Prostate gland (tissue), 2 donors: ENCODE measurements at regions not wholly inside any gene's neighbourhood (a gene's known extent, or its start where the extent isn't known, plus 50 kb on each side); places are given as distances from the start of the nearest gene placed in this dataset.

Experiments
- DNase-seq: peaks from one replicate; pipeline ENCODE4 v3.0.0-alpha.2; 2019; ENCODE audit warnings: low spot score
- H3K27ac ChIP-seq, 2 donors: fragments of 200-600 bp; sonication (generic); 2 replicates each; pipeline ENCODE4 v1.5.1; 2017 to 2019
- H3K27me3 ChIP-seq: fragments of 200-600 bp; sonication (generic); replicated peaks from 2 replicates; pipeline ENCODE4 v1.5.1; 2019; ENCODE audit not compliant: insufficient read depth
- H3K36me3 ChIP-seq, 2 donors: fragments of 200-600 bp; sonication (generic); 1 replicate in 1 of 2; 2 replicates in 1 of 2; pipeline versions ENCODE4 v1.5.1 to v1.8.1; 2017 to 2019
- H3K4me1 ChIP-seq: fragments of 200-600 bp; sonication (generic); replicated peaks from 2 replicates; pipeline ENCODE4 v1.5.1; 2019
- H3K4me3 ChIP-seq, 2 donors: fragments of 200-600 bp; sonication (generic); 2 replicates each; pipeline ENCODE4 v1.5.1; 2017 to 2019
- H3K9me3 ChIP-seq: fragments of 200-600 bp; sonication (generic); 2 replicates; pipeline ENCODE4 v1.5.1; 2017
- CTCF ChIP-seq, 4 experiments: fragments of 200-600 bp in 2 of 4; fragments of 450-650 bp in 2 of 4; sonication (generic) in 2 of 4; IDR thresholded peaks; 1 replicate in 3 of 4; 2 replicates in 1 of 4; pipeline ENCODE4 v1.5.1; 2016 to 2019; ENCODE audit warnings: antibody characterized with exemption in 4 of 4, mild to moderate bottlenecking in 2 of 4, moderate library complexity in 2 of 4
- POLR2A ChIP-seq: fragments of 450-650 bp; IDR thresholded peaks from one replicate; pipeline ENCODE4 v1.6.1; 2016; ENCODE audit warnings: antibody characterized with exemption, mild to moderate bottlenecking
- POLR2AphosphoS5 ChIP-seq: sonication (generic); formaldehyde crosslinking; IDR thresholded peaks from one replicate; pipeline ENCODE4 v1.6.1; 2017; ENCODE audit warnings: antibody characterized with exemption
- WGBS: methylation state at CpG from one replicate; pipeline ENCODE4 v1.1.5; 2018; 5-methylcytosine and 5-hydroxymethylcytosine counted together
- intact Hi-C: fragments of 100-400 bp; cut with DNase I; formaldehyde crosslinking; loops from one replicate; pipeline ENCODE4 v1.14.2; 2022

GRCh38 chr3:87486115-87486514, 209.7 kb upstream of the POU1F1 start:
- no peak for DNase-seq
- H3K4me3 ChIP-seq = no peak overlapping the region
- no peak for TF ChIP-seq POLR2A
- TF ChIP-seq POLR2AphosphoS5 = no peak
- TF ChIP-seq CTCF (IDR thresholded peaks at IDR 0.05) = no peak
- no peak overlapping the region for H3K27ac ChIP-seq
- no peaks in the 10 kb centered on the region for H3K9me3 ChIP-seq
- H3K4me1 ChIP-seq = no peaks in the 10 kb centered on the region
- intact Hi-C loops = no loop called here
- no peaks in the 10 kb centered on the region for H3K27me3 ChIP-seq
- 0% methylated on average over 2 of the region's 2 CpGs for WGBS
- no peaks in the 10 kb centered on the region for H3K36me3 ChIP-seq

- no peaks in the 10 kb centered on the region for H3K9me3 ChIP-seq
- H3K4me3 ChIP-seq = no peak overlapping the region
- no peak for DNase-seq
- no peak overlapping the region for H3K27ac ChIP-seq
- TF ChIP-seq POLR2AphosphoS5 (no peak), CTCF (IDR thresholded peaks at IDR 0.05) (no peak), POLR2A (no peak)
- H3K36me3 ChIP-seq = no peaks in the 10 kb centered on the region
- intact Hi-C loops = no loop called here
- WGBS = 47% methylated on average over 3 of the region's 3 CpGs
- H3K4me1 ChIP-seq = no peaks in the 10 kb centered on the region
- no peaks in the 10 kb centered on the region for H3K27me3 ChIP-seq
These were observed 202.3 kb upstream of the POU1F1 start for GRCh38 chr3:87478716-87479115.

- Histone ChIP-seq H3K27me3 (no peaks in the 10 kb centered on the region), H3K9me3 (no peaks in the 10 kb centered on the region), H3K27ac (no peak overlapping the region), H3K4me1 (no peaks in the 10 kb centered on the region), H3K36me3 (no peaks in the 10 kb centered on the region), H3K4me3 (no peak overlapping the region)
- TF ChIP-seq POLR2A = no peak
- no peak for TF ChIP-seq POLR2AphosphoS5
- TF ChIP-seq CTCF (IDR thresholded peaks at IDR 0.05) = no peak
- no peak for DNase-seq
- intact Hi-C loops = no loop called here
These were observed 197.6 kb upstream of the POU1F1 start for GRCh38 chr3:87473944-87474343.

GRCh38 chr3:87468938-87469337, 192.6 kb upstream of the POU1F1 start:
- Histone ChIP-seq H3K4me3 (no peak overlapping the region), H3K27ac (no peak overlapping the region), H3K36me3 (no peaks in the 10 kb centered on the region), H3K4me1 (no peaks in the 10 kb centered on the region), H3K9me3 (no peaks in the 10 kb centered on the region), H3K27me3 (no peaks in the 10 kb centered on the region)
- TF ChIP-seq POLR2AphosphoS5 = no peak
- intact Hi-C loops = no loop called here
- no peak for DNase-seq

GRCh38 chr3:87468235-87468634, 191.9 kb upstream of the POU1F1 start:
- no peak overlapping the region for H3K4me3 ChIP-seq
- no peaks in the 10 kb centered on the region for H3K27me3 ChIP-seq
- intact Hi-C loops = no loop called here
- TF ChIP-seq CTCF (IDR thresholded peaks at IDR 0.05) (no peak), POLR2AphosphoS5 (no peak), POLR2A (no peak)
- no peak overlapping the region for H3K27ac ChIP-seq
- no peak for DNase-seq
- no peaks in the 10 kb centered on the region for H3K36me3 ChIP-seq
- WGBS = 75% methylated on average over 2 of the region's 2 CpGs
- no peaks in the 10 kb centered on the region for H3K9me3 ChIP-seq
- no peaks in the 10 kb centered on the region for H3K4me1 ChIP-seq

- no peaks in the 10 kb centered on the region for H3K36me3 ChIP-seq
- no peaks in the 10 kb centered on the region for H3K27me3 ChIP-seq
- intact Hi-C loops = no loop called here
- H3K9me3 ChIP-seq = no peaks in the 10 kb centered on the region
- TF ChIP-seq POLR2A (no peak), POLR2AphosphoS5 (no peak), CTCF (IDR thresholded peaks at IDR 0.05) (no peak)
- DNase-seq = no peak
- no peaks in the 10 kb centered on the region for H3K4me1 ChIP-seq
- H3K4me3 ChIP-seq = no peak overlapping the region
- no peak overlapping the region for H3K27ac ChIP-seq
These were observed 185.8 kb upstream of the POU1F1 start for GRCh38 chr3:87462228-87462627.
